DMS53 treated with DMSO at 0.1 percent for 48 hours (cell line): ENCODE measurements at regions not wholly inside any gene's neighbourhood (a gene's known extent, or its start where the extent isn't known, plus 50 kb on each side); places are given as distances from the start of the nearest gene placed in this dataset.
"Not testable (repeated sequence)": the region's sequence is repeated elsewhere in the genome, so short reads cannot be mapped to it uniquely, and the experiment has no call there.

Experiments used
- DNase-seq: peaks from one replicate; lab custom pipeline; 2025; ENCODE audit not compliant: unreplicated experiment; lab: John Stamatoyannopoulos, UW

DNA sequence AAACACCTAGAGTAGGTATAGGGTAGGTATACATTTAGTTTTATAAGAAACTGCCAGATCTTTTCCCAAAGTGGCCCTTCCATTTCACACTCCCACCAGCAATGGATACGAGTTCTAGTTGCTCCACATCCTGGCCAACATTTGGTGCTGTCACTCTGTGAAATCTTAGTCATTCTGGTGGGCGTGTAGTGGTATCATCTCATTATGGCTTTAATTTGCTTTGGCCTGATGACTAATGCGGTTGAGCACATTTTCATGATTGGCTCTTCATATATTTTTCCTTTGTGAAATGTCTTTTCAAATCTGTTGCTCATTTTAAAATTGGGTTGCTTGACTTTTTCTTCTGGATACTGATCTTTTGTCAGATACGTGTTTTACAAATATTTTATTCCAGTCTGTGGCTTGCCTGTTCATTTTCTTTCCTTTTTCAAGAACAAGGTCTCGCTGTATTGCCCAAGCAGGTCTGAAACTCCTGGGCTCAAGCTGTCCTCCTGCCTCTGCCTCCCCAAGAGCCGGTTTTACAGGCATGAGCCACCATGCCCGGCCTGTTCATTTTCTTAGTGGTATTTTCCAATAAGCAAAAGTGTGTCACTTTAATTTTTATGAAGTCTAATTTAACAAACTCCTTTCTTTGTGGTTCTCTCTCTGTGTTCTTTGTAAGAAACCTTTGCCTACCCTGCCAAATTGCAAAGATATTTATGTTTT, 192.4 kb downstream of the SEC14L1 start:
- no peak for DNase-seq

GRCh38 chr17:77337150-77337549, 196.4 kb downstream of the SEC14L1 start:
- no peak for DNase-seq

GRCh38 chr17:77341069-77341541, 200.3 kb downstream of the SEC14L1 start:
- DNase-seq = no peak

- not testable (repeated sequence) for DNase-seq
Measured at GRCh38 chr17:77342656-77342990, 201.9 kb downstream of the SEC14L1 start.

- DNase-seq = no peak
Measured at GRCh38 chr17:77343031-77343800, 202.4 kb downstream of the SEC14L1 start.

- DNase-seq = no peak
Measured at GRCh38 chr17:77344038-77344437, 203.3 kb downstream of the SEC14L1 start.

GRCh38 chr17:77345260-77345910, 204.6 kb downstream of the SEC14L1 start:
- DNase-seq = no peak

- no peak for DNase-seq
Measured at GRCh38 chr17:77346765-77347164, 206.0 kb downstream of the SEC14L1 start.

DNA sequence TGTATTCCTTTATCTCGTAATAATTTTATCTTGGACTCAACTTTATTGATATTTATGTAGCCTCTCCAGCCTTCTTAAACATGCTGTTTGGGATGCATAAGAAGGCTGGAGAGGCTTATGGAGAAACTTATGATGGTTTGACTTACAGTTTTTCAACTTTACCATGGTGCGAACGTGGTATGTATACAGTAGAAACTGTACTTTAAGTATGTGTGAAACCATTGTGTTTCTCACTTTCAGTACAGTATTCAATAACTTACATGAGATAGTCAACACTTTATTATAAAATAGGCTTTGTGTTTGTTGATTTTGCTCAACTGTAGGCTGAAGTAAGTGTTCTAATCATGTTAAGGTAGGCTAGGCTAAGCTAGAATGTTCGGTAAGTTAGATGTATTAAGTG, 206.8 kb downstream of the SEC14L1 start:
- no peak for DNase-seq

- no peak for DNase-seq
Measured at GRCh38 chr17:77349976-77350830, 209.4 kb downstream of the SEC14L1 start.

- DNase-seq = no peak
Measured at GRCh38 chr17:77352441-77352840, 211.7 kb downstream of the SEC14L1 start.

- no peak for DNase-seq
Measured at GRCh38 chr17:77352996-77353395, 212.2 kb downstream of the SEC14L1 start.

DNA sequence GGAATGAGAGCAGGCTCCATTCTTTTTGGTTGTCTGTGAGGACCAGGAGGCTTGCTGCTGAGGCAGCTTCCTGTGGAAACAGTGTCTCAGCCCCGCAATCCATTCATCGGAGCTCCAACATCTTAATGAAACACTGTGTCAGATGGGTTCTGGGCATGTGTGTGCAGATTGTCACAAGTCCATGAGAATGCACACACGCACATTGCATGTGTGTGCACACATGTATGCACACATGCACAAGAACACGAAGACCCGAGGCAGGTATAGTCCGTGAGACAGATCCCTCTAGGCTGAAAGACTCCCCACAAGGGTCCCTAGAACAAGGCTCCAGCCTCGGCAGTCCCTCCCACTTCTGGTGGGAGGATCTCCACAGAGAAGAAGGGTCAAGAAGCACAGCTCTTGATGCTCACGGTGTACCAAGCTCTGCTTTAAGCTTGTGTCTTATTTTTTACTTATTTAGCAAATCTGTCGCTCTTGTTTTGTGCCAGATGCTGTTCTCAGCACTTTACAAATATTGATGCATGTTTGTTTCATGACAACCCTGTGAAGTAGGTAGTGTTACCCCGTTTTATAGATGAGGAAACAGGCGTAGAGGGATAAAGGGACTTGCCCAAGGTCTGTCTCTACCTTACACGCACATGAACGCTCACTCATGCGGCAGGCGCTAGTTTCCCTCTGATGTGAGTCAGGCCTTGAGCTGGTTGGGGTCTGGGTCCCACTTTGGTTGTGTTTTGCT, 213.1 kb downstream of the SEC14L1 start:
- DNase-seq = no peak

GRCh38 chr17:77354420-77354669, 213.6 kb downstream of the SEC14L1 start:
- no peak for DNase-seq

DNA sequence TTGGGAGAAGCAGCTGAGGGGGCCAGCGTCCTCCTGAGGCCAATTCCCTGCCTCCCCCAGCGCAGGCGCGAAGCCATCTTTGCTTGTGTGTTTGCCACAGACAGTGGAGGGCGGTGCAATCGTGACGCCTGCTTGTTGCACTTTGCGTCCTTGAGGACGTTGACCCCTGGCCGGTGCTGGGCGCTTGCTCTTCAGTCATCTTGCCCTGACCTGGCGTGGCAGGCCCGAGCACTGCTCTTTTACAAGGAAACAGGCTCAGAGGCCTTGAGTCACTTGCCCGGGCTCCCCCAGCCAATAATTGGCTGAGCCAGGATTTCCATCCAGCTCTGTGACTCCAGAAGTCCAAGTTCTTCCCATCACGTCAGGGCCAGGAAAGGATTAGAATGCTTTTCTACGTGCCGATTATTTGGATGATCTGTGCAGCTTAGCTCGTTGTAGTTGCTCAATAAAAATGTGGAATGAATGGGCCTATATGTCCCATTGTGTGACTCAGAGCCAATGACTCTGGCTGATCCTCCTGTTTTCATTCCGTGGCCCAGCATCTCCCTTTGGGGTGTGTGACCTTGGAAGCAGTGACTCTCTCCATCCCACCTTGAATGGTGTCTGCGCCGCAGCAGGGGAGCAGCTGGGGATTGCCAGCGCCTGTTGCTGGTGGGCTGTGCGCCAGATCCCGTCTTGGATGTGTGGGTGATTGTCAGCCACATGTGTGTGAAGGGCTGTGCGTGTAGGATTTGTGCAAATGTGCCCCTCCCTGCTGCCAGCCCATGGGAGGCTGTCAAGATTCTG, 214.1 kb downstream of the SEC14L1 start:
- DNase-seq = no peak

- DNase-seq = no peak
Measured at GRCh38 chr17:77356109-77356689, 215.4 kb downstream of the SEC14L1 start.

- DNase-seq = no peak
Measured at GRCh38 chr17:77356690-77357201, 216.0 kb downstream of the SEC14L1 start.

DNA sequence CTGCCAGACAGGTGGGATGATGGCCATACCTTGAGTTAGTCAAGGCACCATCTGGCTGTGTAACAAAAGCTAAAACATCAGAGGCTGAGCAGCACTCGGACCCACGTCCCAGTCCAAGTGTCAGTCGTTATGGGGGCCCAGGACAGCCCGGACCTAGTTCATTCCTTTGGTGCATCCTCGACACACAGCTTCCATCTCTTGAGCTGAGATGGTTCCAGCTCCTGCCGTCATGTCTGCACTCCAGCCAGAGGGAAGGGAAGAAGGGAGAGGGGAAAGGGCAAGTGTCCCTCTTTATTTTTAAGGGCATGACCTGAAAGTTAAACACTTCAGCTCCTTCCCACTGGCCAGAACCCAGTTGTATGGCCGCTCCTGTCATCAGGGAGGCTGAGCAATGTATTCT, 218.0 kb downstream of the SEC14L1 start:
- no peak for DNase-seq

DNA sequence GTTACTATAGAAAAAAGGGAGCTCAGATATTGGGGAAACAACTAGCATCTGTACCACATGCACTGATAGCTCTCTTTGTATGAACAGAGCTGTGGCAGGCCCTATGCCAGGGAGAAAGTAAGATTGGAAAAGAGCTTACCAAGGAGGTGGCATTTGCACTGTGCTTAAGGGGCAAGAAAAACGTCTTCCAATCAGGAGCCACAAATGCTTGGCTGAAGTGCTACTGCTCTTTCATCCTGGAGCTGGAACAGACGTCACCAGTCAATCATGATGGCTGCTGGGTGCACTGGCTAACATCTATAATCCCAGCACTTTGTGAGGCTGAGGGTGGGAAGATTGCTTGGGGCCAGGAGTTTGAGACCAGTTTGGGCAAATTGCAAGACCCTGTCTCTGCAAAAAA, 218.5 kb downstream of the SEC14L1 start:
- no peak for DNase-seq
